ENCODE measurements at regions not wholly inside any gene's neighbourhood (a gene's known extent, or its start where the extent isn't known, plus 50 kb on each side); places are given as distances from the start of the nearest gene placed in this dataset.
"Not testable (repeated sequence)": the region's sequence is repeated elsewhere in the genome, so short reads cannot be mapped to it uniquely, and the experiment has no call there.

DNA sequence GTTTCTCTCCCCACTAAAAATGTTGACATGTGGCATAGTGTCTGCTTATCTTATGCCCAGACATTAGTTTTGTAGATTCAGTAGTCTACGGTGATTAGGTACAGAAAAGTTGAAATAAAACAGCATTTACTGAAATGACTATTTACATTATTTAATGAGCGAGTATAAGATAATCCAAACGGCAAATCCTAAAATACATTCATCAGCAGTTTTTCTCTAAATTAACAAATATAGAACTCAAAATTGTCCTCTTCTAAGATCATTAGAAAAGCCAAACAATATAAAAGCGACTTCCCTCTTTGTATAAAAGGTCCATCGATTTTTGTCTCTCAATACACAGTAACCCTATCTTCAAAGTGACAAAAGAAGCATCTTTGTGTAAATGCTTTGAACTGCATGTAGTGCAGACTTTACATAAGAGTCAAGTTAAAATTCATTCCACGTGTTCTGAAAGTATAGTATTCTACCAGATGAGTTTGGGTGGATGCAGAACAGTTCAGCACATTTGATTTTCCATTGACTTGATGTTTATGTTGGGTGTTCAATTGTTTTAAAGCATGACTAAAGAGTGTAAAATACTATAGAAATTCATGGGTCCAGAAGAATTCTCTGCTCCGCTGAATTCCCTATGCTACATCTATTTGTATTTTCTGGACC, 480.8 kb upstream of the DPH6 start:
- Histone ChIP-seq H3K4me3 (no peak overlapping the region), H3K36me3 (no peaks in the 10 kb centered on the region), H3K4me1 (no peaks in the 10 kb centered on the region), H3K9me3 (no peaks in the 10 kb centered on the region), H3K27ac (no peak overlapping the region), H3K27me3 (no peaks in the 10 kb centered on the region)
- TF ChIP-seq, protein P1, sequence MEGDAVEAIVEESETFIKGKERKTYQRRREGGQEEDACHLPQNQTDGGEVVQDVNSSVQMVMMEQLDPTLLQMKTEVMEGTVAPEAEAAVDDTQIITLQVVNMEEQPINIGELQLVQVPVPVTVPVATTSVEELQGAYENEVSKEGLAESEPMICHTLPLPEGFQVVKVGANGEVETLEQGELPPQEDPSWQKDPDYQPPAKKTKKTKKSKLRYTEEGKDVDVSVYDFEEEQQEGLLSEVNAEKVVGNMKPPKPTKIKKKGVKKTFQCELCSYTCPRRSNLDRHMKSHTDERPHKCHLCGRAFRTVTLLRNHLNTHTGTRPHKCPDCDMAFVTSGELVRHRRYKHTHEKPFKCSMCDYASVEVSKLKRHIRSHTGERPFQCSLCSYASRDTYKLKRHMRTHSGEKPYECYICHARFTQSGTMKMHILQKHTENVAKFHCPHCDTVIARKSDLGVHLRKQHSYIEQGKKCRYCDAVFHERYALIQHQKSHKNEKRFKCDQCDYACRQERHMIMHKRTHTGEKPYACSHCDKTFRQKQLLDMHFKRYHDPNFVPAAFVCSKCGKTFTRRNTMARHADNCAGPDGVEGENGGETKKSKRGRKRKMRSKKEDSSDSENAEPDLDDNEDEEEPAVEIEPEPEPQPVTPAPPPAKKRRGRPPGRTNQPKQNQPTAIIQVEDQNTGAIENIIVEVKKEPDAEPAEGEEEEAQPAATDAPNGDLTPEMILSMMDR (IDR thresholded peaks at IDR 0.05): no peak
- TF ChIP-seq EP300 (IDR thresholded peaks at IDR 0.05) (no peak), POLR2A (IDR thresholded peaks at IDR 0.05) (no peak), POLR2AphosphoS5 (IDR thresholded peaks at IDR 0.05) (no peak)
- 84 to 94% methylated on average over 7 of the region's 7 CpGs for WGBS, 2 donors (ENCODE audit: low coverage in 1 of 2)
- no peak for ATAC-seq

DNA sequence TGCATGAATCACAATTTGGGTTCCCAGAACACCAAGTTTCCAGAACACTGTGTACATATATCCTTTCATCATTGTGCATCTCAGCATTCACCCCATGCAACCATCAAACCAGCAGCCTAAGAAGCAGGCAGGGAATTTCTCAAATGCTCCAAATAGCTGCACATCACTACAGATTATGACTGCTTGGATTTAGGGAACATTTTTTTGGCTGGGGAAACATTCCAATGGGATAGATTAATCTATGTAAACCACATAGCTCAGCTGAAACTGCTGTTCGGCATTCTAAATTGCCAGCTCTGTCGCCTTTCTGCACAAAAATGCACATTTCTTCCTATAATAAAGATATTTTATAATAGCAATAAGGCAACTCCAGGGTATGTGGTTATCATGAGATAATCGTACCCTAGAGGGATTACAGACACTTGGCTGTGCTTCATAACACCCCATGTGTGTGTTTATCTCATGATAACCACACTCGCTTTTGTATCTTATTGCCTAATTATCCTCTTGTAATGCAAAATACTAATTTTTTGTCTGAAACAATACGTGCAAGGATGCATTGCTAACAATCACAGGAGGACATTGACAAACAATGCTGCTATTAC, 483.7 kb upstream of the DPH6 start:
- Histone ChIP-seq H3K27ac (no peak overlapping the region), H3K9me3 (no peaks in the 10 kb centered on the region), H3K4me3 (no peak overlapping the region), H3K4me1 (no peaks in the 10 kb centered on the region), H3K27me3 (no peaks in the 10 kb centered on the region), H3K36me3 (no peaks in the 10 kb centered on the region)
- ATAC-seq: no peak
- TF ChIP-seq EP300 (IDR thresholded peaks at IDR 0.05): no peak
- TF ChIP-seq, protein P1 (IDR thresholded peaks at IDR 0.05): no peak
- no peak for TF ChIP-seq POLR2AphosphoS5 (IDR thresholded peaks at IDR 0.05)
- TF ChIP-seq POLR2A (IDR thresholded peaks at IDR 0.05): no peak
- 76 to 80% methylated on average over 4 to 5 of the region's 5 CpGs for WGBS, 2 donors (ENCODE audit: low coverage in 1 of 2)

DNA sequence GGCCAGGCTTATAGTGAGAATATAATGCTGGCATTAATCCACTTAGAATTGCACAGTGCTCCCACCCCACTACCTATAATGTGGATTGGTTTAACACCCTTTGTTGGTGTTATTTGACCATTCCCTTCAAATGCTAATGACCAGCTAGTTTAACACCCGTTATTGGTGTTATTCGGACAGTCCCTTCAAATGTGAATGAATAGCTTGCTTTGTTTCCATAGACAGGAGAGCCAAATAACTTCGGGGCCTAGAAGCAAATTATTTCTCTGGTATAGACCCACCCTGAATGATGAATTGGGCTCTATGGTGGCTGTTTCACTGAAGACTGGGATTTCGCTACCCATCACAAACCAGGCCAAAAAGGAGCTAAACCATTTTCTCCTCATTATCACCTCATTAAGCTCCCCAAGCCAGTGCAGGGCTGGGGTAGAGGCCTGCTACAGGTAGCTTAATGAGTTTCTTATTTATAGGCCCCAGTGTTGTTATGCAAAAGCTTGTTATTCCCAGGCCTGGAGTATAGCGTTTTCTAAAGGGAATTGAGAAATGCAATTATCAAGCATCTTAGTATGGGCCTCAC, 494.1 kb upstream of the DPH6 start:
- 79 to 86% methylated on average over 5 of the region's 5 CpGs for WGBS, 2 donors (ENCODE audit: low coverage in 1 of 2)
- H3K36me3 ChIP-seq: no peaks in the 10 kb centered on the region
- H3K27me3 ChIP-seq: no peaks in the 10 kb centered on the region
- H3K27ac ChIP-seq: no peak overlapping the region
- no peaks in the 10 kb centered on the region for H3K4me1 ChIP-seq
- TF ChIP-seq, protein P1 (IDR thresholded peaks at IDR 0.05): no peak
- TF ChIP-seq EP300 (IDR thresholded peaks at IDR 0.05) (no peak), POLR2AphosphoS5 (IDR thresholded peaks at IDR 0.05) (no peak), POLR2A (IDR thresholded peaks at IDR 0.05) (no peak)
- H3K9me3 ChIP-seq: no peaks in the 10 kb centered on the region
- ATAC-seq: no peak
- H3K4me3 ChIP-seq: no peak overlapping the region

DNA sequence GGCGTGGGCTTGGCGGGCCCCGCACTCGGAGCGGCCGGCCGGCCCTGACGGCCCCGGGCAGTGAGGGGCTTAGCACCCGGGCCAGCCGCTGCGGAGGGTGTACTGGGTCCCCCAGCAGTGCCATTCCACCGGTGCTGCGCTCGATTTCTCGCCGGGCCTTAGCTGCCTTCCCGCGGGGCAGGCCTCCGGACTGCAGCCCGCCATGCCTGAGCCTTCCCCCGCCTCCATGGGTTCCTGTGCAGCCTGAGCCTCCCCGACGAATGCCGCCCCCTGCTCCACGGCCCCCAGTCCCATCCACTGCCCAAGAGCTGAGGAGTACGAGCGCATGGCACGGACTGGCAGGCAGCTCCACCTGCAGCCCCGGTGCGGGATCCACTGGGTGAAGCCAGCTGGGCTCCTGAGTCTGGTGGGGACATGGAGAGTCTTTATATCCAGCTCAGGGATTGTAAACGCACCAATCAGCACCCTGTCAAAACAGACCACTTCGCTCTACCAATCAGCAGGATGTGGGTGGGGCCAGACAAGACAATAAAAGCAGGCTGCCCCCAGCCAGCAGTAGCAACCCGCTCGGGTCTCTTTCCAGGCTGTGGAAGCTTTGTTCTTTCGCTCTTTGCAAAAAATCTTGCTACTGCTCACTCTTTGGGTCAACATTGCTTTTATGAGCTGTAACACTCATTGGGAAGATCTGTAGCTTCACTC, 501.2 kb upstream of the DPH6 start:
- not testable (repeated sequence) for H3K27me3 ChIP-seq, H3K4me1 ChIP-seq, H3K4me3 ChIP-seq, H3K27ac ChIP-seq, H3K9me3 ChIP-seq, ATAC-seq, H3K36me3 ChIP-seq
- 60% methylated on average over 1 of the region's 36 CpGs; no CpG with 5 or more reads in 1 of the 2 donors for WGBS, 2 donors (ENCODE audit: low coverage in 1 of 2)

DNA sequence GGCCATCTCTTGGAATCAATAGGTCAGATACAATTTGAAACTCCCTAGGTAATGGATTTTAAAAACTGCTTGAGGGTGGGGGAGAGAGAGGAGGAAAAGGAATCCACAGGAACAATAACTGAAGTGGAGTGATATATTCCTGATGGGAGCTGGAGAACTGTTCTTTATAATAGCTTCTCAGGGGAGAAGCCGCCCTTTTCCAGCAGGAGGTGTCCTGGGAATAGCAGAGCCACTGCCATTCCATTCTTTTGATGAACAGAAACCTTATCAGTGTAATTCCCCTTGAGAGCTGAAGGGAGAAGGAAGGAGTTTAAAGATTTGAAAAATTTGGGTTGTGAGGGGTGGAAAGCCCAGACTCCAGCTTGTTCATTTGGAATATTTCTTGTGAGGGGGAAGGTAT, 504.9 kb upstream of the DPH6 start:
- 50 to 100% methylated on average over 1 of the region's 1 CpG for WGBS, 2 donors (ENCODE audit: low coverage in 1 of 2)
- no peak overlapping the region for H3K27ac ChIP-seq
- no peak for ATAC-seq
- no peak overlapping the region for H3K4me3 ChIP-seq
- no peaks in the 10 kb centered on the region for H3K9me3 ChIP-seq
- H3K36me3 ChIP-seq: no peaks in the 10 kb centered on the region
- no peaks in the 10 kb centered on the region for H3K27me3 ChIP-seq
- H3K4me1 ChIP-seq: no peaks in the 10 kb centered on the region
- TF ChIP-seq POLR2A (IDR thresholded peaks at IDR 0.05) (no peak), EP300 (IDR thresholded peaks at IDR 0.05) (no peak), POLR2AphosphoS5 (IDR thresholded peaks at IDR 0.05) (no peak)
- TF ChIP-seq, protein P1 (IDR thresholded peaks at IDR 0.05): peak in 1 of 4 experiments; percentile 14

Measured in gastroesophageal sphincter (tissue), 4 donors.